K562 (cell line): ENCODE measurements at regions not wholly inside any gene's neighbourhood (a gene's known extent, or its start where the extent isn't known, plus 50 kb on each side); places are given as distances from the start of the nearest gene placed in this dataset.

Experiments
- BCL6 ChIP-seq: fragments of 250-450 bp; sonication (Bioruptor Pico); IDR thresholded peaks from 2 replicates; pipeline ENCODE4 v1.4.0; 2020
- BDP1 ChIP-seq: IDR thresholded peaks from 3 replicates; pipeline ENCODE4 v1.6.1; 2011; ENCODE audit not compliant: insufficient read length, insufficient read depth
- CBFA2T2 ChIP-seq: fragments of 450-650 bp; conservative IDR thresholded peaks from 2 replicates; pipeline ENCODE4 v1.6.1; 2017; ENCODE audit warnings: mild to moderate bottlenecking
- CHAMP1 ChIP-seq: fragments of 450-650 bp; IDR thresholded peaks from 2 replicates; pipeline ENCODE4 v1.6.1; 2016; ENCODE audit warnings: mild to moderate bottlenecking
- GTF2B ChIP-seq: IDR thresholded peaks from 2 replicates; pipeline ENCODE4 v1.6.1; 2011; ENCODE audit not compliant: insufficient read length; ENCODE audit errors: extremely low read depth
- HMGN3 ChIP-seq: IDR thresholded peaks from 2 replicates; pipeline ENCODE4 v1.6.1; 2011; ENCODE audit warnings: borderline replicate concordance, low read depth, mild to moderate bottlenecking, mixed read lengths, low read length; ENCODE audit not compliant: insufficient read length; ENCODE audit errors: extremely low read depth
- KLF6 ChIP-seq: fragments of 250-450 bp; sonication (Bioruptor Pico); IDR thresholded peaks from 2 replicates; pipeline ENCODE4 v1.4.0; 2020; ENCODE audit warnings: mild to moderate bottlenecking, moderate library complexity, borderline replicate concordance
- MTF1 ChIP-seq: fragments of 250-450 bp; sonication (Bioruptor Pico); IDR thresholded peaks from 2 replicates; pipeline ENCODE4 v1.9.0; 2021; ENCODE audit warnings: moderate library complexity, mild to moderate bottlenecking, inconsistent platforms, borderline replicate concordance
- RBM22 ChIP-seq: fragments of 200-400 bp; formaldehyde crosslinking; IDR thresholded peaks from 2 replicates; pipeline ENCODE4 v1.6.1; 2018; ENCODE audit warnings: low read length, low read depth; ENCODE audit not compliant: poor library complexity, severe bottlenecking
- SNAPC5 ChIP-seq: fragments of 250-450 bp; sonication (Bioruptor Pico); IDR thresholded peaks from 2 replicates; pipeline ENCODE4 v1.8.0; 2021; ENCODE audit warnings: moderate library complexity, mild to moderate bottlenecking, inconsistent platforms
- TCF7L2 ChIP-seq: fragments of 150-350 bp; IDR thresholded peaks from 2 replicates; pipeline ENCODE4 v1.6.1; 2016; ENCODE audit warnings: low read depth, mild to moderate bottlenecking, low read length, moderate library complexity
- TEAD2 ChIP-seq: fragments of 450-650 bp; IDR thresholded peaks from 2 replicates; pipeline ENCODE4 v1.6.1; 2016; ENCODE audit warnings: missing genetic modification characterization, control low read depth, missing compliant biosample characterization
- ZKSCAN8 ChIP-seq: fragments of 200-800 bp; sonication (Bioruptor generic); IDR thresholded peaks from 2 replicates; pipeline ENCODE4 v1.6.1; 2016; ENCODE audit warnings: missing genetic modification characterization, missing compliant biosample characterization
- ZNF133 ChIP-seq: fragments of 250-450 bp; sonication (Bioruptor Pico); IDR thresholded peaks from 2 replicates; pipeline ENCODE4 v1.4.0; 2020; ENCODE audit warnings: mild to moderate bottlenecking
- ZNF699 ChIP-seq: fragments of 250-450 bp; sonication (Bioruptor Pico); IDR thresholded peaks from 2 replicates; pipeline ENCODE4 v1.8.0; 2021; ENCODE audit warnings: mild to moderate bottlenecking, moderate library complexity; ENCODE audit not compliant: insufficient replicate concordance
- TF ChIP-seq, protein P1 (sequence below): sonication (generic); formaldehyde crosslinking; IDR thresholded peaks from 2 replicates; pipeline ENCODE4 v1.8.1; 2023; ENCODE audit warnings: missing genetic modification reagents, mild to moderate bottlenecking, borderline replicate concordance
- TF ChIP-seq, protein P2 (sequence below): IDR thresholded peaks from 2 replicates; pipeline ENCODE4 v1.6.1; 2014; ENCODE audit warnings: antibody characterized with exemption
- TF ChIP-seq, protein P3 (sequence below): IDR thresholded peaks from 2 replicates; pipeline ENCODE4 v1.6.1; 2012; ENCODE audit warnings: low read depth, low read length, improper control_type of control experiment, borderline replicate concordance

- TF ChIP-seq, protein P1, sequence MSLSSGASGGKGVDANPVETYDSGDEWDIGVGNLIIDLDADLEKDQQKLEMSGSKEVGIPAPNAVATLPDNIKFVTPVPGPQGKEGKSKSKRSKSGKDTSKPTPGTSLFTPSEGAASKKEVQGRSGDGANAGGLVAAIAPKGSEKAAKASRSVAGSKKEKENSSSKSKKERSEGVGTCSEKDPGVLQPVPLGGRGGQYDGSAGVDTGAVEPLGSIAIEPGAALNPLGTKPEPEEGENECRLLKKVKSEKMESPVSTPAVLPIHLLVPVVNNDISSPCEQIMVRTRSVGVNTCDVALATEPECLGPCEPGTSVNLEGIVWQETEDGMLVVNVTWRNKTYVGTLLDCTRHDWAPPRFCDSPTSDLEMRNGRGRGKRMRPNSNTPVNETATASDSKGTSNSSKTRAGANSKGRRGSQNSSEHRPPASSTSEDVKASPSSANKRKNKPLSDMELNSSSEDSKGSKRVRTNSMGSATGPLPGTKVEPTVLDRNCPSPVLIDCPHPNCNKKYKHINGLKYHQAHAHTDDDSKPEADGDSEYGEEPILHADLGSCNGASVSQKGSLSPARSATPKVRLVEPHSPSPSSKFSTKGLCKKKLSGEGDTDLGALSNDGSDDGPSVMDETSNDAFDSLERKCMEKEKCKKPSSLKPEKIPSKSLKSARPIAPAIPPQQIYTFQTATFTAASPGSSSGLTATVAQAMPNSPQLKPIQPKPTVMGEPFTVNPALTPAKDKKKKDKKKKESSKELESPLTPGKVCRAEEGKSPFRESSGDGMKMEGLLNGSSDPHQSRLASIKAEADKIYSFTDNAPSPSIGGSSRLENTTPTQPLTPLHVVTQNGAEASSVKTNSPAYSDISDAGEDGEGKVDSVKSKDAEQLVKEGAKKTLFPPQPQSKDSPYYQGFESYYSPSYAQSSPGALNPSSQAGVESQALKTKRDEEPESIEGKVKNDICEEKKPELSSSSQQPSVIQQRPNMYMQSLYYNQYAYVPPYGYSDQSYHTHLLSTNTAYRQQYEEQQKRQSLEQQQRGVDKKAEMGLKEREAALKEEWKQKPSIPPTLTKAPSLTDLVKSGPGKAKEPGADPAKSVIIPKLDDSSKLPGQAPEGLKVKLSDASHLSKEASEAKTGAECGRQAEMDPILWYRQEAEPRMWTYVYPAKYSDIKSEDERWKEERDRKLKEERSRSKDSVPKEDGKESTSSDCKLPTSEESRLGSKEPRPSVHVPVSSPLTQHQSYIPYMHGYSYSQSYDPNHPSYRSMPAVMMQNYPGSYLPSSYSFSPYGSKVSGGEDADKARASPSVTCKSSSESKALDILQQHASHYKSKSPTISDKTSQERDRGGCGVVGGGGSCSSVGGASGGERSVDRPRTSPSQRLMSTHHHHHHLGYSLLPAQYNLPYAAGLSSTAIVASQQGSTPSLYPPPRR (CRISPR knock-in tag), result no peak
- TF ChIP-seq GTF2B (no peak), ZKSCAN8 (CRISPR knock-in tag) (no peak), TEAD2 (no peak), SNAPC5 (CRISPR knock-in tag) (no peak), HMGN3 (peak; percentile 38), CBFA2T2 (peak; percentile 84), KLF6 (CRISPR knock-in tag) (no peak), CHAMP1 (0 out of 2 replicates have a peak, but pooled peaks have one; percentile 49), ZNF133 (CRISPR knock-in tag) (no peak), RBM22 (no peak), TCF7L2 (no peak), MTF1 (no peak), BDP1 (no peak), BCL6 (CRISPR knock-in tag) (no peak), ZNF699 (CRISPR knock-in tag) (no peak)
- TF ChIP-seq, protein P2, sequence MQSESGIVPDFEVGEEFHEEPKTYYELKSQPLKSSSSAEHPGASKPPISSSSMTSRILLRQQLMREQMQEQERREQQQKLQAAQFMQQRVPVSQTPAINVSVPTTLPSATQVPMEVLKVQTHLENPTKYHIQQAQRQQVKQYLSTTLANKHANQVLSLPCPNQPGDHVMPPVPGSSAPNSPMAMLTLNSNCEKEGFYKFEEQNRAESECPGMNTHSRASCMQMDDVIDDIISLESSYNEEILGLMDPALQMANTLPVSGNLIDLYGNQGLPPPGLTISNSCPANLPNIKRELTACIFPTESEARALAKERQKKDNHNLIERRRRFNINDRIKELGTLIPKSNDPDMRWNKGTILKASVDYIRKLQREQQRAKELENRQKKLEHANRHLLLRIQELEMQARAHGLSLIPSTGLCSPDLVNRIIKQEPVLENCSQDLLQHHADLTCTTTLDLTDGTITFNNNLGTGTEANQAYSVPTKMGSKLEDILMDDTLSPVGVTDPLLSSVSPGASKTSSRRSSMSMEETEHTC, result no peak
- TF ChIP-seq, protein P3, sequence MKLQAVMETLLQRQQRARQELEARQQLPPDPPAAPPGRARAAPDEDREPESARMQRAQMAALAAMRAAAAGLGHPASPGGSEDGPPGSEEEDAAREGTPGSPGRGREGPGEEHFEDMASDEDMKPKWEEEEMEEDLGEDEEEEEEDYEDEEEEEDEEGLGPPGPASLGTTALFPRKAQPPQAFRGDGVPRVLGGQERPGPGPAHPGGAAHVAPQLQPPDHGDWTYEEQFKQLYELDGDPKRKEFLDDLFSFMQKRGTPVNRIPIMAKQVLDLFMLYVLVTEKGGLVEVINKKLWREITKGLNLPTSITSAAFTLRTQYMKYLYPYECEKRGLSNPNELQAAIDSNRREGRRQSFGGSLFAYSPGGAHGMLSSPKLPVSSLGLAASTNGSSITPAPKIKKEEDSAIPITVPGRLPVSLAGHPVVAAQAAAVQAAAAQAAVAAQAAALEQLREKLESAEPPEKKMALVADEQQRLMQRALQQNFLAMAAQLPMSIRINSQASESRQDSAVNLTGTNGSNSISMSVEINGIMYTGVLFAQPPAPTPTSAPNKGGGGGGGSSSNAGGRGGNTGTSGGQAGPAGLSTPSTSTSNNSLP, result no peak
Measured at GRCh38 chr15:87744815-87745214, 511.7 kb downstream of the NTRK3 start (continued).
